ENCODE measurements at regions not wholly inside any gene's neighbourhood (a gene's known extent, or its start where the extent isn't known, plus 50 kb on each side); places are given as distances from the start of the nearest gene placed in this dataset.

DNA sequence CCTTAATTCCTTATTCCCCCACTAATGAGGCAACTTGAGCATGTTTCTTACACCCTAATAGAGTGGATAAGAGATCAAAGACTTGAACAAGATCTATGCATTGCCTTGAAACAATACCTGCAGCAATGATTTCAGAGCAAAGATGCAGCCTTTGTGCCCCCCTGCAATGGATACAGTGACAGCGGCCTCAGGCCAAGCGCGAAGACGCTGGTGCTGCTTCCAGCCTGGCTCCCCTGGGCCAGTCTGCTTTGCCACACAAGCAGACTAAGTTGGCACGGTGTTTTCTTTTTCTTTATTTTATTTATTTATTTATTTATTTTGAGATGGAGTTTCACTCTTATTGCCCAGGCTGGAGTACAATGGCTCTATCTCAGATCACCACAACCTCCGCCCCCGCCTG, 179.8 kb upstream of the S1PR3 start:
- TF ChIP-seq, protein P1, sequence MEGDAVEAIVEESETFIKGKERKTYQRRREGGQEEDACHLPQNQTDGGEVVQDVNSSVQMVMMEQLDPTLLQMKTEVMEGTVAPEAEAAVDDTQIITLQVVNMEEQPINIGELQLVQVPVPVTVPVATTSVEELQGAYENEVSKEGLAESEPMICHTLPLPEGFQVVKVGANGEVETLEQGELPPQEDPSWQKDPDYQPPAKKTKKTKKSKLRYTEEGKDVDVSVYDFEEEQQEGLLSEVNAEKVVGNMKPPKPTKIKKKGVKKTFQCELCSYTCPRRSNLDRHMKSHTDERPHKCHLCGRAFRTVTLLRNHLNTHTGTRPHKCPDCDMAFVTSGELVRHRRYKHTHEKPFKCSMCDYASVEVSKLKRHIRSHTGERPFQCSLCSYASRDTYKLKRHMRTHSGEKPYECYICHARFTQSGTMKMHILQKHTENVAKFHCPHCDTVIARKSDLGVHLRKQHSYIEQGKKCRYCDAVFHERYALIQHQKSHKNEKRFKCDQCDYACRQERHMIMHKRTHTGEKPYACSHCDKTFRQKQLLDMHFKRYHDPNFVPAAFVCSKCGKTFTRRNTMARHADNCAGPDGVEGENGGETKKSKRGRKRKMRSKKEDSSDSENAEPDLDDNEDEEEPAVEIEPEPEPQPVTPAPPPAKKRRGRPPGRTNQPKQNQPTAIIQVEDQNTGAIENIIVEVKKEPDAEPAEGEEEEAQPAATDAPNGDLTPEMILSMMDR (IDR thresholded peaks at IDR 0.05; ENCODE audit: insufficient read depth, low read length): no peak
- H3K4me3 ChIP-seq (ENCODE audit: low read depth, low read length): no peak overlapping the region
- DNase-seq (ENCODE audit: low read depth): no peak

DNA sequence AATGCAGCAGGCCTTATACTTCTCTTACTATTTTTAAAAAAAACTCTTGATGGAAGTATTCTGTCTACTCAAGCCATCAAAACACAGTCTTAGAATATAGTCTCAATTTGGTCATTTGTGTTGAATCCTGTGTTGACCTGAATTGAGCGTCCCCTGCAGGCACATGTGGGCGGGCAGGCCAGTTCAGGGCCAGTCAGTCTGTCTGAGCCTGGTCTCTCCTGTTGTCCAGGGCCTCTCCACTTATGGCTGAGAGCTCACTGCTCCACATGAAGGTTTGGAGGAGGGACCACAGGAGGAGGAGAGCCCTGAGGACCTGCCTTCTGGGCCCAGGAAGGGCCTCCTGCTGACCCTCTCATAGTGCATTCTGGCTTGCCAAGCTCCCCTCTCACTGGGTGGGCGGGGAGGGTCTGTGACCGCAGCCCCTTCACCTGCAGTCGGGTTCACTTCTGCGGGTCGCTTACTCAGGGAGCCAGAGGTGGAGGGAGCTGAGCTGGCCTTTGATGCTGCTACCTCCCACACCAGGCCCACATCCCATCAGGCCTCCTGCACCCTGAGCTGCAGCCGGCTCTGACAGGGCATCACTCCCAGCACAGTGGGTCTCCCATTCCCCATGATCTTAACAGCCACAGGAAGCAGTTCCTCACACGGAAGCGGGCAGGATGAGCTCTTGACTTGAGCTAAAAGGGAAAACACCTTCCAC, 178.2 kb upstream of the S1PR3 start:
- no peak for DNase-seq (ENCODE audit: low read depth)
- no peak overlapping the region for H3K4me3 ChIP-seq (ENCODE audit: low read depth, low read length)
- TF ChIP-seq, protein P1 (IDR thresholded peaks at IDR 0.05; ENCODE audit: insufficient read depth, low read length): no peak

DNA sequence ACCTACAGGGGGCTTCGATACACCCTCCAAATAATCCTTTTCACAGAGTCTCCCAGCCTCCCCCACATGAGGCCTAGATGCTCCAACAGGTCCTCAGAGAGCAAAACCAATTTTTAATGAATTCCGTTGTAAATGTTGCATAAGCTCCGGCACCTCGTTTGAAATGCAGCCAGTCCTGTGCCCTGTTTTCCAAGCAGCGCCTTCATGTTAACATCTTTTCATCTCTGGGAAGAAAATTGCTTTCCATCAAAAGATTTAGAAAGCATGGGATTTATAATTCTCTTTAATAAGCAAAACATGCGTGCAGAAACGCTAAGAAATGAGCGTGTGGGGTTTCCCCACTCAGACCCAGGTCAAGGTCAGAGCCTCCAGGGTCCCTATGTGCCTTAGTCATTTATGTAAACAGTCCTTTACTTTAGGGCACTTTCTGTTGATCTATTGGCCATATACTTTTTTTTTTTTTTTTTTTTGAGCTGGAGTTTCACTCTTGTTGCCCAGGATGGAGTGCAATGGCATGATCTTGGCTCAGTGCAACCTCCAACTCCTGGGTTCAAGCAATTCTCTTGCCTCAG, 177.5 kb upstream of the S1PR3 start:
- H3K4me3 ChIP-seq (ENCODE audit: low read depth, low read length): no peak overlapping the region
- TF ChIP-seq, protein P1 (IDR thresholded peaks at IDR 0.05; ENCODE audit: insufficient read depth, low read length): no peak
- DNase-seq (ENCODE audit: low read depth): no peak

DNA sequence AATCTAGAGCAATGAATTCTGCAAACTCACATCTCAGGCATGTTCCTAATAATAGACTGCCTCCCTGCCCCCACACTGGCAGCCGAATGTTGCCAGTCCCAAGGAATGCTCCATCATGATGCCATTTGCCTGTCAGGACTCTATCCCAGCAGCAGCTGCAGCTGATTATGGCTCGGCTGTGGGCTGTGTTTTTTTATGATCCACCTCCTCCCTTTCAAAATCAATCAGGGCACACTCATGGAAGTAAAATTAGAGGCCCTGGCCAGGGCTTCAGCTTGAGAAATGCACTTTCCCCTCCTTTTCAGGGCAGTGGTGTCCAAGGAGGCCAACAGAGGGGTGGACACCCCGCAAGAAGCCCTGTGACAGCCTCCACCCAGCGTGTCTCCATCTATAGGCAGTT, 176.7 kb upstream of the S1PR3 start:
- TF ChIP-seq, protein P1 (IDR thresholded peaks at IDR 0.05; ENCODE audit: insufficient read depth, low read length): no peak
- peak; percentile 88 for DNase-seq (ENCODE audit: low read depth)
- no peak overlapping the region for H3K4me3 ChIP-seq (ENCODE audit: low read depth, low read length)

DNA sequence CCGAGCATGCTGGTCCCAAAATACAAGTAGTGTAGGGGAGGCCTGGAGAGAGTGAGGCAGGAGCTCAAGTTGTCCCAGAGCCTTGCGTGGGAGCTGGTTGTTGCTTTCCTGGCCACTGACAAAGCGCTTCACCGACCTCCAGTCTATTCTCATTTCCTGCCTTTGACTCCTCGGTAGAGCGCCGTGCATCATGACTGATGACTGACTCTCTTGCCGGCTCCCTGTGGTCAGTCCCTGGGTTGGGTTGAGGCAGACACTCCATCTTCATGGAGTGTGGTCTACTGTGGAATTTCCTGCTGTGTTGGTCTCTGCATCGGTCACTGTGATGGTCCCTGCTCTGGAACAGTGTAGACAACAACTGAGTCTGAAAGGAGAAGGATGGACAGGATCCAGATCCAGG, 175.1 kb upstream of the S1PR3 start:
- no peak overlapping the region for H3K4me3 ChIP-seq (ENCODE audit: low read depth, low read length)
- TF ChIP-seq, protein P1 (IDR thresholded peaks at IDR 0.05; ENCODE audit: insufficient read depth, low read length): no peak
- no peak for DNase-seq (ENCODE audit: low read depth)

DNA sequence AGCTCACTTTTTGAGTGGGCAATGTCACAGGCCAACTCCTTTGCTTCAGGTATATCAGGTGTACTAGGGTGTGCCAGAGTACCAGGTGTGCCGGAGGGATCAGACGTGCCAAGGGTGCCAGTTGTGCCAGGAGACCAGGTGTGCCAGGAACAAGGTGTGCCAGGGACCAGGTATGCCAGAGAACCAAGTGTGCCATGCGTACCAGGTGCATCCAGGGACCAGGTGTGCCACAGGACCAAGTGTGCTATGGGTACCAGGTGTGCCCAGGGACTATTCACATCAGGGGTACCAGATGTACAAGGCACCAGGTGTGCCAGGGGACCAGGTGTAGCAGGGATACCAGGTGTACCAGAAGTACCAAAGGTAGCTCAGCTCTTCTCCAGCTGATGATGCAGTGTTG, 174.7 kb upstream of the S1PR3 start:
- TF ChIP-seq, protein P1 (IDR thresholded peaks at IDR 0.05; ENCODE audit: insufficient read depth, low read length): no peak
- no peak overlapping the region for H3K4me3 ChIP-seq (ENCODE audit: low read depth, low read length)
- DNase-seq (ENCODE audit: low read depth): no peak

Measured in fibroblast of the aortic adventitia (primary cell).